HS-27A (cell line): ENCODE measurements at regions not wholly inside any gene's neighbourhood (a gene's known extent, or its start where the extent isn't known, plus 50 kb on each side); places are given as distances from the start of the nearest gene placed in this dataset.
"Not testable (repeated sequence)": the region's sequence is repeated elsewhere in the genome, so short reads cannot be mapped to it uniquely, and the experiment has no call there.

Source experiments
- DNase-seq: peaks from one replicate; pipeline ENCODE4 v3.0.0-alpha.2; 2012; ENCODE audit warnings: low read depth, missing footprints

GRCh38 chr2:47964277-47964676 is 58.0 kb upstream of the FBXO11 start:
- no peak for DNase-seq

GRCh38 chr2:47964722-47965434 is 58.6 kb upstream of the FBXO11 start:
- DNase-seq = no peak

GRCh38 chr2:47976728-47977127 is 70.4 kb upstream of the FBXO11 start:
- DNase-seq = not testable (repeated sequence)

GRCh38 chr2:47984041-47984440 is 77.7 kb upstream of the FBXO11 start:
- no peak for DNase-seq

- no peak for DNase-seq
These were observed 84.2 kb upstream of the FBXO11 start for GRCh38 chr2:47990503-47990902.

GRCh38 chr2:47992671-47993070 is 86.4 kb upstream of the FBXO11 start:
- no peak for DNase-seq

- DNase-seq = no peak
These were observed 90.5 kb upstream of the FBXO11 start for GRCh38 chr2:47996808-47997207.

GRCh38 chr2:47999512-47999911 is 93.2 kb upstream of the FBXO11 start:
- DNase-seq = no peak

GRCh38 chr2:48001498-48001897 is 95.2 kb upstream of the FBXO11 start:
- DNase-seq = no peak

- DNase-seq = no peak
These were observed 99.8 kb upstream of the FBXO11 start for GRCh38 chr2:48006094-48006493.

- DNase-seq = no peak
These were observed 101.5 kb upstream of the FBXO11 start for GRCh38 chr2:48007699-48008268.

GRCh38 chr2:48009256-48009655 is 103.0 kb upstream of the FBXO11 start:
- DNase-seq = no peak

- DNase-seq = no peak
These were observed 109.1 kb upstream of the FBXO11 start for GRCh38 chr2:48015421-48015820.

- no peak for DNase-seq
These were observed 110.1 kb upstream of the FBXO11 start for GRCh38 chr2:48016225-48017019.

GRCh38 chr2:48017136-48017535 is 110.8 kb upstream of the FBXO11 start:
- no peak for DNase-seq

- DNase-seq = no peak
These were observed 112.2 kb upstream of the FBXO11 start for GRCh38 chr2:48018480-48018879.

GRCh38 chr2:48026865-48027264 is 120.6 kb upstream of the FBXO11 start:
- DNase-seq = no peak

- no peak for DNase-seq
These were observed 126.5 kb upstream of the FBXO11 start for GRCh38 chr2:48032765-48033164.

GRCh38 chr2:48034295-48034694 is 128.0 kb upstream of the FBXO11 start:
- DNase-seq = no peak

GRCh38 chr2:48036312-48036711 is 130.0 kb upstream of the FBXO11 start:
- DNase-seq = no peak

GRCh38 chr2:48039209-48039990 is 133.1 kb upstream of the FBXO11 start:
- DNase-seq = no peak

- no peak for DNase-seq
These were observed 136.9 kb upstream of the FBXO11 start for GRCh38 chr2:48043131-48043700.
